K562 (cell line): ENCODE measurements at regions not wholly inside any gene's neighbourhood (a gene's known extent, or its start where the extent isn't known, plus 50 kb on each side); places are given as distances from the start of the nearest gene placed in this dataset.

ENCODE experiments used
- GATA2 ChIP-seq: sonication (generic); formaldehyde crosslinking; IDR thresholded peaks from 2 replicates; pipeline ENCODE4 v1.4.0; 2020; ENCODE audit warnings: mild to moderate bottlenecking, missing genetic modification reagents
- PTTG1 ChIP-seq: fragments of 450-650 bp; IDR thresholded peaks from 2 replicates; pipeline ENCODE4 v1.6.1; 2016; ENCODE audit warnings: low read depth, mild to moderate bottlenecking, missing genetic modification characterization, missing compliant biosample characterization
- RHOXF2B ChIP-seq: fragments of 250-450 bp; sonication (Bioruptor Pico); conservative IDR thresholded peaks from 2 replicates; pipeline ENCODE4 v1.5.1; 2021
- TAF7 ChIP-seq: fragments of 450-650 bp; IDR thresholded peaks from 2 replicates; pipeline ENCODE4 v1.6.1; 2016; ENCODE audit warnings: missing genetic modification characterization, missing compliant biosample characterization
- TARDBP ChIP-seq: fragments of 450-650 bp; IDR thresholded peaks from 2 replicates; pipeline ENCODE4 v1.6.1; 2016
- TEAD4 ChIP-seq, 2 experiments: sonication (generic) in 1 of 2; formaldehyde crosslinking in 1 of 2; IDR thresholded peaks; 2 replicates each; pipeline versions ENCODE4 v1.6.1 to v1.8.0; 2012 to 2022; ENCODE audit warnings: borderline replicate concordance in 1 of 2, inconsistent platforms in 1 of 2, low read length in 1 of 2, mild to moderate bottlenecking in 1 of 2, missing genetic modification reagents in 1 of 2
- ZNF277 ChIP-seq: fragments of 250-450 bp; sonication (Bioruptor Pico); IDR thresholded peaks from 2 replicates; pipeline ENCODE4 v1.8.0; 2022; ENCODE audit warnings: inconsistent platforms, mild to moderate bottlenecking, moderate library complexity, borderline replicate concordance
- TF ChIP-seq, protein P1 (sequence below): fragments of 250-450 bp; sonication (Bioruptor Pico); IDR thresholded peaks from 2 replicates; pipeline ENCODE4 v1.9.0; 2021; ENCODE audit warnings: mild to moderate bottlenecking, inconsistent platforms

- no peak for TF ChIP-seq ZNF277
- TF ChIP-seq TARDBP = no peak
- TF ChIP-seq TAF7 (tag) = no peak
- TF ChIP-seq PTTG1 (tag) = no peak
- TF ChIP-seq RHOXF2B (CRISPR knock-in tag) = no peak
- TF ChIP-seq GATA2 (CRISPR knock-in tag) = no peak
- TF ChIP-seq, protein P1, sequence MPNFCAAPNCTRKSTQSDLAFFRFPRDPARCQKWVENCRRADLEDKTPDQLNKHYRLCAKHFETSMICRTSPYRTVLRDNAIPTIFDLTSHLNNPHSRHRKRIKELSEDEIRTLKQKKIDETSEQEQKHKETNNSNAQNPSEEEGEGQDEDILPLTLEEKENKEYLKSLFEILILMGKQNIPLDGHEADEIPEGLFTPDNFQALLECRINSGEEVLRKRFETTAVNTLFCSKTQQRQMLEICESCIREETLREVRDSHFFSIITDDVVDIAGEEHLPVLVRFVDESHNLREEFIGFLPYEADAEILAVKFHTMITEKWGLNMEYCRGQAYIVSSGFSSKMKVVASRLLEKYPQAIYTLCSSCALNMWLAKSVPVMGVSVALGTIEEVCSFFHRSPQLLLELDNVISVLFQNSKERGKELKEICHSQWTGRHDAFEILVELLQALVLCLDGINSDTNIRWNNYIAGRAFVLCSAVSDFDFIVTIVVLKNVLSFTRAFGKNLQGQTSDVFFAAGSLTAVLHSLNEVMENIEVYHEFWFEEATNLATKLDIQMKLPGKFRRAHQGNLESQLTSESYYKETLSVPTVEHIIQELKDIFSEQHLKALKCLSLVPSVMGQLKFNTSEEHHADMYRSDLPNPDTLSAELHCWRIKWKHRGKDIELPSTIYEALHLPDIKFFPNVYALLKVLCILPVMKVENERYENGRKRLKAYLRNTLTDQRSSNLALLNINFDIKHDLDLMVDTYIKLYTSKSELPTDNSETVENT = no peak
- TF ChIP-seq TEAD4 (IDR thresholded peaks at IDR 0.05; ENCODE audit: low read length) = no peak
- no peak for TF ChIP-seq TEAD4 (CRISPR knock-in tag; IDR thresholded peaks at IDR 0.05; ENCODE audit: borderline replicate concordance)
These were observed 586.7 kb downstream of the ETNK1 start (continued) for GRCh38 chr12:23211384-23212320.
